ENCODE measurements at regions not wholly inside any gene's neighbourhood (a gene's known extent, or its start where the extent isn't known, plus 50 kb on each side); places are given as distances from the start of the nearest gene placed in this dataset.
A peak's percentile ranks its signal among the peaks of the same experiment; 100 is the strongest.
"Not testable (repeated sequence)": the region's sequence is repeated elsewhere in the genome, so short reads cannot be mapped to it uniquely, and the experiment has no call there.

DNA sequence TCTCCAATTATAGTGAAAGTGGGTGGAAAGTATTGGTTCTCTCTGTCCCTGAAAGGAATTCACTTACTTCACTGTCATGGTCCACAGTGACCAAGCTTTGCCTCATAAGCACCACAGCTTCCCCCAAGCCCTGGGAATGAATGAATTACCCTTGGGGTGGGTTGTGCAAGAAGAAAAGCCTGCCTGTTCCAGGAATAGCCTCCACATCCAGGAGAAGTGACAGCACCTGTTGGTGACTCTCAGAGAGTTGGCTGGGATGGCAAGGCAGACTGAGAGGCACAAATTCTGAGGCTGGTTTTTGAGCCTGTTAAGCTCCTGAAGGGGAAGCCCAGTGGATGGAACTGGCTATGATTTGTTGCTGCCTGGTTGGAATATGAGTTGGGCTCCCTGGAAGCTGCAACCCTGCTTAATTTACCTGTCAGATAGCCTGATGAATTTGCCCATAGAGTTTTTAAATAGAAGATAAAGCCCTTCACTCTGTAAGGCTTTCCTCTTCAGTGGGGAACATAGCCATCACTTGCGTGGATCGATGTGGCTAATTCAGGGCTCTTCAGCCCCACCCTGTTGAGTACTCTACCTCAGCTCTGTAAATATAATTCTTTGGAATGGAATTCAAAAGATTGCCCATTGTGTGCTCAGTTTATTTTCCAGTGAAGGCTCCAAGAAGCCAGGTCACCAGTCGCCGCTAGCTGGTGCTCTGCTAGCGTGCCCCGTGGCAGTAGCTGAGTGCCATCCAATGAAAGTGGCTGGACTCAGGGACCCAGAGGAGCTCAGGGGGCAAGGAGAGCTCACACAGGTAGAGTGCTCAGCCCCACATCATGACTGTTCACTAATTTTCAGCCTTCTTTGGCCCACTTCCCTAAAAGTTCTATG is 479.3 kb downstream of the IRS1 start:
- DNase-seq, result no peak

DNA sequence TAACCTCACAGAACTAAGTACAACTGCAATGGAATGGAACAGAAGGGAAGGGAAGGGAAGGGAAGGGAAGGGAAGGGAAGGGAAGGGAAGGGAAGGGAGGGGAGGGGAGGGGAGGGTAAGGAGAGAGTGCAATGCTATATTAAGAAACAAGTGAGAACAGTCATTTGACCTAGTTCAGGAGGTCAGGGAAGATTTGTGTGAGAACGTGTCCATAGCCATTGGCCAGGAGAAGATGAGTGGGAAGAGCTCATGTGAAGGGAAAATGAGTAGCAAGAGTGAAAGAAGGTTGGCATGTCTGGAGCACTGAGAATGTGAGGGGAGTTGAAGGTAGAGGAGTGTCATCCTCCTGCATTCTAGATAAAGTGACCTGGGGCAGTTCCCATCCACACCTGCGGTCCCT is 481.6 kb downstream of the IRS1 start:
- no peak for DNase-seq

DNA sequence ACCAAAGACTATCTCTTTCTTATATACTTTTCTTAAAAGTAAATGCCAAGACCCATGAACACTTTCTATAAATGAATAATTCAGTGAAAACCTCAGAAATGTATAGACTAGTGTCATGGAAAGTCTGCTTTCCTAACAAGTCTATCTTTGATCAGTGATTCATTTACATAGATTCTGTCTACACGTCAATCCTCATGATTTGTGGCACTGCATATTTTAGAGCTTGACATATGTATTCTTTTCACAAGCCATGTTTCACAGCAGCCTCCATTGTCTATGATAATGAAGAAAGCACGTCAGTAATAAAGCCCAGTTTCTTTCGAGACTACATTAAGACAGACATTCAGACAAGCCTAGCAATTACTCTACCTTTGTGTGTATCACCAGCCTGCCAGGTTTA is 486.6 kb downstream of the IRS1 start:
- no peak for DNase-seq

DNA sequence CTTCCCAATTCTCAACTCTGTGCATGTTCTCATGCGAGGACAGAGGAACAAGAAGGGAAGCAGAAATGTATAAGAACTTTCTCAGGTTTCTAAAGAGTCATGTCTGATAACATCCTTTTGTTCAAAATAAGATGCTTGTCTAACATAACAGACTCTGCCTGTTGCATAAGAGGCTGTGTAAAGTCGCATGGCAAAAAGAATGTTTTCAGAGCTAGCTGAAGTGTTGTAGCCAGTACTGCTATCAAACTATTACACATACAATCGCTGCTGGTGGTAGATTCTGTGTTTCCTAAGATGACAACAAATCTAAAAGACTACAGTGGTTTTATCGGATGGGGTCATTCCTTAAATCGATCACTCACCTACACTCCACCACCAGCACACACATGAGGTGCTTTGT is 487.5 kb downstream of the IRS1 start:
- no peak for DNase-seq

DNA sequence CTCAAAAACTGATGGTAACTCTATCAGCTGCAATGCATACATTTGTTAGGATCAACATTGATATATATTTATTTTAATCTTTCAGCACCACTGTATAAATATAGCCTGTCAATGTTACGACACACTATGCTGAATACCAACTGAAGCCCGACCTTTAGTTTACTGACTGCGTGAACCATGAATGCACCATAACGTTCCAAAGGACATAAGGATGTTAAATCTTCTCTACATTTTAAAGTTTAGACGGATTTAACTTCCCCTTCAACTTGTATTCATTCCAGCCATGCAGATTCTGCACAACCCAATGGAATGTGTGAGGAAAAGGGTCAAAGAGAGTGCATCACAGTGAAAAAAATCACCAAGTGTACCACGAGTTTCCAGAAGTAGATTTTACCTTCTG is 489.5 kb downstream of the IRS1 start:
- DNase-seq, result no peak

DNA sequence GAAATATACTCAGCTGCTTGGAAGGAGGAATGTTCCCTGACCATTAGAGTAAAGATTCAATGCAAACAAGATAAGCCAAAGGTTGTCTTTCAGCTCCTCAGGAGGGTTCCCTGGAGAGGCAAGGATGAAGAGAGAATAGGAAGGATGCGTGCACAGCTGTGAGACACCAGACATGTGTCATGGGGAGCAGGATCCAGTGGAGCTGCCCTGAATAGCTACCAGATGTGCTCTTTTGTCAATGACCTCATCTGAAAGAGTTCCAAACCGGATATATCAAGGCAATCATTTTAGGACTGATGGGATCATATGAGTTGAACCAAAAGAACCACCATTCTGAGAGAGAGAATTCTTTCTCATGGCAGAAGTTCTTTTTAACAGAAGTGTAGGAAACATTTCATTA is 490.6 kb downstream of the IRS1 start:
- no peak for DNase-seq

DNA sequence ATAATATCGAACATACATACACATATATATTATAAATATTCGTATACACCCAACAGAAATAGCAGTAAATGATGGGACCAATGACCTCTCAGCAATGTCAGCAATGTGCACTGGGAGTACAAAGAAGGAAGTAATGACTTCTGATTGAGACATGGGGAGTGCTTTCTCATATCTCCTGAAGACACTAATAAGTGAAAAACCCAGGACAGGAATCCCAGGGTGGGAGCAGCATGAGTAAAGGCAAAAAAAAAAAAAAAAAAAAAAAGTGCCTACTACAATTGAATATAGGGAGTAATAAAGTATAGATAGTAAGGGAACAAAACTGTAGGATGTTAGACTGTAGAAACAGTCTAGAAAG is 491.3 kb downstream of the IRS1 start:
- peak in 2 of 4 experiments; percentile 29 to 39 for DNase-seq

DNA sequence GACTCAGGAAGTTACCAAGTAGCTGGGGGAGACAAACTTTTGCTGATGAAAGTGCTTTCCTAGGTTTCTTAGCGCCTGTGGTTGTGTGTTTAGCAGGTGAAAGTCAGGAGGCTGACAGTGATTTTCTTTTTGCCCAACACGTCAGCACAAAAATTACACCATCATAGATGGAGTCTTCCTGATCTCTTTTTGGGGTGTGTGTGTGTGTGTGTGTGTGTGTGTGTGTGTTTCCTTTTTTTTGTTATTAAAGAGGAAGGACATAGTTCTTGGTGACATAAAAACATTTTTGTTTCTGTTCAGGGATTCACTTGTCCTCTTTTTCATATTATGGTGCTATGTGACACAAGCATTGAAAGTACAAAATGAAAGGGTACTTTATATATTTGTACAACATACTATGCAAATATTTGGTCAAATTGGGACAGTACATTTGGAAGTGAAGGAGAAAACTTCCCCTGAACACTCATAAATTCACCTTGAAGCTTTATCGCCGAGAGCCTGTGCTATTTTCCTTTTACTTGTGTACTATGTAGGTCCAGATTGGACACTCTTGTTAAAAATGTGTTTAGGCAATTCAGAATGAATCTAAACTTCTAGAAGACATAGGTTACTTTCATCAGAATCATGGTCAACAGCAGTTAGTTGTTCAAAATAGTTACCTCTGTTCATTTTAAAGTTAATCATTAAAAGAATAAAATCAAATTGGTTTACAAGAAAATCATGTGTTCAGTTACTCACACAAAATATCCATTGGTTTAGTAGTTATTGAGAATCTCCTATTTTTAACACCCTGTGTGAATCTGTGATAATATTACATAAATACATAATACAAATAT is 491.9 kb downstream of the IRS1 start:
- peak; percentile 8 to 58 (median 34) for DNase-seq

DNA sequence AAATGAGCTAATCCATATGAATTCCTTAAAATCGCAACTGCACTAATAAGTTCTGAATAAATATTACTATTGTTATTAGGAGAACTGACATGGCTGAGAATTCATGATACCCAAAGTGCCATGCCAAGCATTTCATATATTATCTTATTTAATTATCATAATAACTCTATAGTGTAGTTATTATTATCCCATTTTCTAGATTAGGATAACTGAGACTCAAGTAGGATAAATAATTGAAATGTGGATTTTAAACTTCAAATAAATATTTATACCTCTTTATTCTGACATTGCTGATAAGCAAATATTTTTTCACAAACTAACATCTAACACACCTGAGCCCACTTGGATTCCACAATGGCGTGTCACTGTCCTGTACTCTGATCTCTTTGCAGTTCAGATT is 492.7 kb downstream of the IRS1 start:
- DNase-seq, result no peak

DNA sequence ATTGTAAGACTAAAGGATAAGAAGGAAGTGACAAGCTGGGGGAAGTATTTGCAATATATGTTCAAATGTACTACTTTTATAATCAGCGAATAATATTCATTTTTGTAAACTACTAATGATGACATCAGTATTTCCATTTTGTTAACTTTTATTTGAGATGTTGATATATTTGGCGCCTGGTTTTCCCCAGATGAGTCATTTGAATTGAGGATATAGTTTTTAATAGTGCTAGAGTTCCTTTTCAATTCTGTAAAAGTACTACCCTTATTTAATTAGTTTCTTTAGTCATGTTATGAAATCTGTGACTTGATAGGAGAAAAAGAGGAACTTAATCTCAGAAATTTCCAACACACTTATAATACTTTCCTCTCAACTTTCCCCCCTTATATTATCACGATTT is 495.3 kb downstream of the IRS1 start:
- peak in 2 of 4 experiments; percentile 53 to 62 for DNase-seq

DNA sequence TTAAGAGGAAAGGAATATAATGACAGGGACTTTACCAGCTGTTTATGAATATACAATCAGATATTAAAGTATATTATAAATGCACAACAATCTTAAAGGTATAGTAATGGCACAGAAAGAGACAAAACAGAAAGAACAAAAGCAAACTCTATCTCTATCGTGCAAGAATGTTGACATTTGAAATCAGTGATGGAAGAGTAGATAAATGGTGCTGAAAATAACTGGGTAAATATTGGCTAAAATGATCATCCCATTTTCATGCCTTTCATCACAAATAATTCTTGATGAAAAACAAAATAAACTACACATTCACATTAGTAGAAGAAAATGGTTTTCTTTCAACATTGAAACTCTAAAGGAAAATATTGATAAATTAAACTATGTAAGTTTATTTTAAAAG is 495.9 kb downstream of the IRS1 start:
- DNase-seq, result no peak

DNA sequence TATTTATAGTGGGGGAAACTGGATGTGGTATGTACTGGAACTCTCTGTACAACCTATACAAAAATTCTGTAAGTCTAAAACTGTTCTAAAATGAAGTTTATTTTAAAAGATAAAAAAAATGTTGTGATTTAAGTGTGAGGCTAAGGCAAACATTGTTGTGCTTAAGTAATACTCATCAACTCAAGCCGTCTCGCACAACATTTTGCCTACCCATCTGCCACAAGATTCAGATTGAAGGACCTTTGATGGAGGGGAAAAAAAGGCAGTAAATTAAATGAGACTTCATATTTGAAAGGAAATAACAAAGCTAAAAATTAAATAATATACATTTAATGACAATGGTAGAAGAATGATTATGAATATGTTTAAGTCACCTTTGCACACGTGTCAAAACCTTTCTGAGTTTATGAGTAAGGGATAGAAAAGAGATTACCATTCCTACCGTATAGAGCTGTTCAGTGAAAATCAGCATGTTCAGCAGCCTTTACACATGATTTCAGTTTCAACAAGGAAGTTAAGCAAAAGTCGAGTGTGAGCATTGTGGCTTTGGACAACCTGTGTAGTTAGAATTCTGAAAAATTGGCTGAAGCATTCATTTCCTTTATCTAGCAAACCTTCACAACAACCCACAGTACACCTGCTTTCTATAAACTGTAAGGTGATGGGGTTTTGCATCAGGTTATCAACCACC is 499.3 kb downstream of the IRS1 start:
- peak in 2 of 4 experiments; percentile 32 to 58 for DNase-seq

DNA sequence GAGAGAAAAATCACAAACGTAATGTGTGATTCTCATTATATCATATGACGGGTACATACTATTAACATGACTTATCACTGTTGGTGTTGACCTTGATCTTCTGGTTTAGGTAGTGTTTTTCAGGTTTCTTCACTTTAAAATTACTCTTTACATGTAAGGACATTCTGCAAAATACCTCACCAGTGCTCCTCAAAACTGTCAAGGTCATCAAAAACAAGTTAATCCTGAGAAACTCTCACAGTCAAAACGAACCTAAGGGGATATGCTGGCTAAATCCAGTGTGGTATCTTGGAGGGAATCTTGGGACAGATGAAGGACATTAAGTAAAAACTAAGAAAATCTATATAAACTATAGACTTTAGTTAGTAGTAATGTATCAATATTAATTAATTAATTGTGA is 499.8 kb downstream of the IRS1 start:
- no peak for DNase-seq

DNA sequence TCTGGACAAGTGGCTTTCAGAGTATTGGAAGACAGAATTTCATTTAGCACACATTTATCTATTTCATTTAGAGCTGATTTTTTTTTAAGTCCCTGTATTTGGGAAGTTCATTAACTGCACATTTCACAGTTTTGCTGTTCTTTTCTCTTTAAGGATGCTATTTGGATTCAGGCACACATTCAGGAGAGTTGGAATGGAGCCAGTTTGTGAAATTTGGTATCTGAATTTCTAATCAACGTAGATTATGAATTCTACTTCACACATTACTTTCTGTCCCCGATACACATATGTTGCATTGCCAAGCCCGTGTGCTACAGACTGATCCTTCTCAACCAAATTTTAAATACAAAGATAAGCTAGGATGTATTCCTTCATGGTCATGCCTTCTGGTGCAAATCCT is 503.9 kb downstream of the IRS1 start:
- DNase-seq, result no peak

DNA sequence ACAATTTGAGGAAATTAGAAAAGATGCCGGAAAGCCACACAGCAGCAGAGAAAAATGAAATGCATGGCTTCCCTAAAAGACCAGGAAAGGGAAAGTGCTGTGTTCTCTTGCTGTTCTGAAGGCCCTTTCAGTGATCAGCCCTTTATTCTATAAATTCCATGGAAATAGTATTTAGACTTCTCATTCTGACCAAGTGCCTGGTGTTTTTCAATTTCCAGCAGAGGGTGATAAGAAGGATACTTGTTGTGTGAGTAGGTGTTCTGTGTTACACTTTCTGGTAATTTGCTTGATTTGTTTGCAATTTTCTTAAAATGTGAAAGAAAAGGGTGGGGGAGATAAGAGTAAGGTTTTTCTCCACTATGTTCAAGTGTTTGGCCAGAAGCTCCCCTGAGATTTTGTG is 504.5 kb downstream of the IRS1 start:
- DNase-seq, result peak in 2 of 4 experiments; percentile 12 to 24

DNA sequence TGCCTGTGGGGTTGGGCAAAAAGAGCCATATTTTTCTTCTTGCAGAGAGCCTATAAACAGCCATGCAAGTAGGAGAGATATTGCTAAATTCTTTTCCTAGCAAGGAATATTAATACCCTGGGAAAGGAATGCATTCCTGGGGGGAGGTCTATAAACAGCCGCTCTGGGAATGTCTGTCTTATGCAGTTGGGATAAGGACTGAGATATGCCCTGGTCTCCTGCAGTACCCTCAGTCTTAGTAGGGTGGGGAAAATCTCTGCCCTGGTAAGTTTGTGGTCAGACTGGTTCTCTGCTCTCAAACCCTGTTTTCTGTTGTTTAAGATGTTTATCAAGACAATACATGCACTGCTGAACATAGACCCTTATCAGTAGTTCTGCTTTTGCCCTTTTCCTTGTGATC is 508.3 kb downstream of the IRS1 start:
- DNase-seq, result not testable (repeated sequence)

DNA sequence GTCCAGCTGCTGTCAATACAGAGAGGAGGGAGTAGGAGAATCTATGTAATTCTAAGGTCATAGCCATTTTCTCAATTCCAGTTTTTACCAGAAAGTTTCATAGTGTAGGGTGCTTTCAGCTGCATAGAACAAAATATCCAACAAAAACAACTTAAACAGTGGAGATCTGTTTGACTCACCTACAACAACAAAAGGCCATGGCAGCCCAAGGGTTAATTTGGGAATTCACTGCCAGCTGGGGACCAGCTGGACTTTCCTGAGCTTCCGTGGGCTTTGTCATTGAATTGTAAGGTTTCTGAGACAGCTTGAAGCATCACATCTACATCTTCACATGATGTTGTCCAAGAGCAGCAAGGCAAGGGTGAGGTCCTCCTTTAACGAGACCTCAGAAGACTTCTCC is 512.7 kb downstream of the IRS1 start:
- DNase-seq, result no peak

DNA sequence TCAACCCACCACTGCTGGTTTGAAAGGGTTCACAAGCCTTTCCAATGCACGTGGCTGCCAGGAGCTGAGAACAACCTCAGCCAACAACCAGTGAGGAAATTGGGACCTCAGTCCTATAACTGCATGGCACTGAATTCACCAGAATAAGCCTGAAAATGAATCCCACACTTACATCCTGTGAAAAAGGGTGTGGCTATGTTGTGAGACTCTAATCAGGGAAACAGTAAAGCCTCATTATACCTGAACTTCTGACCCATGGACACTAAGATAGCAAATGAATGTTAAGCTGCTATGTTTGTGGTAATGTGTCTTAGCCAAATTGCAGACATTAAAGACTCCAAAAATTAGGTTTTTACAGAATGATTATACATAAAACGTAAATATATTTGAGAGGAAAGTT is 515.8 kb downstream of the IRS1 start:
- no peak for DNase-seq

DNA sequence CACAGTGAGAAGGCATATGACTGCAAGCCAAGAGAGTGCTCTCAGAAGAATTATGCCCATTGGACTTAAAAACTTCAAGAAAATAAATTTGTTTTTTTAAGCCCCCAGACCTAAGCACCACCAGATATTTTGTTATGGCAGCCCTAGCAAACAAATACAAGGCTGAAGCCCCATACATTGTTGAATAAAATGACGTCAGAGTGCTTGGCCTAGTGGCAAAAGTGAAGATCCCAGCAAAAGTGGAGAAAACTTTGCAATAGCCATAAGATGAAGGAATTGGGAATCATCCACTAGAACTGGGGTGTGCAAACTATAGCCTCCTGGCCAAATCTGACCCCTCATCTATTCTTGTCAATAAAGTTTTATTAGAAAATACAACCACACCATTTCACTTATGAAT is 517.5 kb downstream of the IRS1 start:
- no peak for DNase-seq

DNA sequence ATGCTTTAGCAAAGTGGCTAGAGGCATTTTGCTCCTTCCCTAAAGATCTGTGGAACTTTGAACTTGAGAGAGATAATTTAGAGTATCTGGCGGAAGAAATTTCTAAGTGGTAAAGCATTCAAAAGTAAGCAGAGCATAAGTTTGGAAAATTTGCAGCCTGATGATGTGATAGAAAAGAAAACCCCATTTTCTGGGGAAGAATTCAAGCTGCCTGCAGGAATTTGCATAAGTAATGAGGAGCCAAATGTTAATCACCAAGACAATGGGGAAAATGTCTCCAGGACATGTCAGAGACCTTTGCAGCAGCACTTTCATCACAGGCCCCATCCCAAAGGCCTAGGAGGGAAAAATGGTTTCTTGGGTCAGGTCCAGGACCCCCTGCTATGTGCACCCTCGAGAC is 519.5 kb downstream of the IRS1 start:
- not testable (repeated sequence) for DNase-seq

DNA sequence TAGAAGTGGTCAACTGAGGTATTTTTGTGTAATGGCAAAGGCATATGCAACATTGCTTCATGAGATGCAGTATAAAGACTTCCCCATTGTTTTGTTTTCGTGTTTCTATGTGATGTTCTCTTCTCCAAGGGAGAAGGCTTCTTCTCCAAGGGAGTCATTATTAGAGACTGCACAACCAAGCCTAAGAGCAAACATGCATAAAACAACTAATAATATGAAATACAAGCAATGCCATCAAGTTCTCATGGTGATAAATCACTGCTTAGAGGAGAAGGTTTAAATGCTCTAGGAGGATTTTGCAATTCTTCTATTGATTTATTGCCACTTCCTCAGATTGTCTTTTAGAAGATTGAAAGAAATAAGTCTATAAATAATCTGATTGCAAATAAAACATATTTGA is 524.4 kb downstream of the IRS1 start:
- no peak for DNase-seq

DNA sequence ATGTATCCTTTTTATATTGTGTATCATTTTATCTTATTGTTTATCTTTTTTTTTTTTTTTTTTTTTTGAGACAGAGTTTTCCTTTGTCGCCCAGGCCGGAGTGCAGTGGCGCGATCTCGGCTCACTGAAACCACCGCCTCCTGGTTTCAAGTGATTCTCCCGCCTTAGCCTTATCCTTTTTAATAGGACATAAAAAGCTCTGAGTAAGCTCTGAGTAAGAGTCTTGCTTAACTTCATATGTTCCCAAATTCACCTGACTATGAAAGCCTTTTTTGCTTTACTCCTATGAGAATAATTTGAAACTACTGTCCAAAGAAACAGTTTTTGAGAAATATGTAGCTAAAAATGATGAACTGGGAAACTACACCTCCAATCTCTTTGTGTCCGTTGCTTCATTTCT is 525.5 kb downstream of the IRS1 start:
- no peak for DNase-seq

DNA sequence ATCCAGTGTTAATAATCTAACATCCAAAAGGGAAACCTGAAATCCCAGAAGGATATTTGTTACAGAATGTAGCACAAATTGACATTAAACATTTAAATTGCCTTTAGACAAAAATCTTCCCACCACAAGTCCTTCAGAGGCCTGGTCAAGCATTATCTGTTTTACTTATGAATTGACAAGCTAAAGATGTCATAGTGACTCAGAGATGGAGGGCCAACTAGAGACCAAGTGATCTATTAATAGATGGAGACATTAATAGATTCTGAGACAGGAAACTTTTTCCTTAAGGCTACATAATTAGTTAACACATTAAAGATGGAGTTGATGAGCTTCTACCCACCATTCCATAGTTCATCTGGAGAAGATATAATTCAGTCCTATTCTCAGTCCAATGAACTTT is 526.2 kb downstream of the IRS1 start:
- no peak for DNase-seq

Data from suppressor macrophage (primary cell).